Stimulated activated naive CD4-positive, alpha-beta T cell (primary cell): ENCODE measurements at regions not wholly inside any gene's neighbourhood (a gene's known extent, or its start where the extent isn't known, plus 50 kb on each side); places are given as distances from the start of the nearest gene placed in this dataset.

Experiments
- DNase-seq, 6 experiments: peaks; one replicate each; lab custom pipeline; 2025; lab: John Stamatoyannopoulos, UW

DNA sequence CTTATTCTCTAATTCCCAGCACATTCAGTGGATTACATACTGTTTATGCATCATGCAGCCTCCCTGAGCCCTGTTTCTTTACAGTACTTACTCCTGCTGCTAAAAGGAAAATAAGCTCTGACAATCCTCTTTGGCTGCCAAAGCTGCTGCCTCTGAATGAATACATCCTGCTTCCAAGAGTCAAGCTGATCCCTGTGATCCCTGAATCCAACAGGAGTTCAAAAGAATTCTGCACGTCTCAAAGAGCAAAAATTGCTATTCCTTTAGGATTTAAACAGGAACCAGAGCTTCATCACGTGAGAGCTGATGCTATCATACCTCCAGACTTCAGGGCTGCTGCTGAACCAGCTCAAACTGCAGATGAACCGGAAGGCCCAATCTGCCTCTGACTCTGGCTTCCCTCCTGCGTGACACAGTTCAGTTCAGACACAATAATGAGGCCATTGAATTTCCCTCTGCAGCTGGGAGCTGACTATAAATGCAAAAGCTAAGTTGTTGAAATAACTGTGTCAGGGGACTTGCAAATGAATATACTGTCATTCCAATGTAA is 851.0 kb upstream of the PHF14 start:
- DNase-seq = no peak

- no peak for DNase-seq
These were observed 844.9 kb upstream of the PHF14 start for GRCh38 chr7:10128748-10129147.

- no peak for DNase-seq
These were observed 835.4 kb upstream of the PHF14 start for GRCh38 chr7:10138087-10138854.

DNA sequence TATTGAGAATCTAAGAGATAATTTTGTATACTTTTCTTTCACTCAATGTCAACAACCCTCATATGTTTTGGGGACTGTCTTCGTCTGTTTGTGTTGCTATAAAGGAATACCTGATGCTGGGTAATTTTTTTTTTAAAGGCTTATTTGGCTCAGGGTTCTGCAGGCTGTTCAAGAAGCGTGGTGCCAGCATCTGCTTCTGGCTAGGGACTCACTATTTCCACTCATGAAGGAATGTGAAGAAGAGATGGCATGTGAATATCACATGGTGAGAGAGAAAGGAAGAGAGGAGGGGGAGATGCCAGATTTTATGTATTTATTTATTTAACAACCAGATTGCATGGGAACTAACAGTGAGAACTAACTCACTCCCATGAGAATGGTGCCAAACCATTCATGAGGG is 827.4 kb upstream of the PHF14 start:
- DNase-seq = no peak

DNA sequence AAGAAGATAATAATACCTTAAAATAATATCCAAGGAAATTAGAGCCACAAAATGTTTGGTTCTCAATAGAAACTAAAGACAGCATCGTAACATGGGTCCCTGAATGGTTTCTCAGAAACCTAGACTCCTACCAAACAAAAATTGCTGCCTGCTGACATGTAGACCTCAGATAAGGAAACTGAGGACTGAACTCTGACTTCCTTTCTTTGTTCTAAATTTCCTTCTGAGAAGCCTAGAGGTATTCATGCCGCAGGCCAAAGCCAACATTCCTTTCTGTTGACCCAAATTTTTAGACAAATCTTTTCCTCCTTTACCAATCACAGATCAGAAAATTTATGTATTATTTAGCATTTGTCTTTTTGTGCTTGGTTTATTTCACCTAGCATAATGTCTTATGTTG is 816.7 kb upstream of the PHF14 start:
- no peak for DNase-seq

GRCh38 chr7:10181996-10182395 is 791.7 kb upstream of the PHF14 start:
- DNase-seq = no peak

DNA sequence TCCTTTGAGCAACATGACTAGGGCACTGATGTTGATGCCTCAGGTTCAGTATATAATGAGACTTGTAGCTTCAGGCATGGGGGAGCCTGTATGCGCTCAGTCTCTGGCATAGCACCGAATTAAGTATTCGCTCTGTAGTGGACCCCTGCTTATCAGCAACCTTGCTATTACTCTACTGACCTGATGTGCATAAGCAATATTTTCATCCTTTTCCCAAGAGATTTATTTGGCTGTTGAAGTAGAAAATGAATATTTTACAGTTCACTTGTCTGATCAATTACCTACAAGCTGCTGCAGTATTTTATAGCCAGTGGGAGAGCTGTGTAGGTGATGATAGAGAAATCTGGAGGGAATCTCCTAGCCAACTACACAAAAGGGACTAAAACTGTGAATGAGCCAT is 781.6 kb upstream of the PHF14 start:
- no peak for DNase-seq

DNA sequence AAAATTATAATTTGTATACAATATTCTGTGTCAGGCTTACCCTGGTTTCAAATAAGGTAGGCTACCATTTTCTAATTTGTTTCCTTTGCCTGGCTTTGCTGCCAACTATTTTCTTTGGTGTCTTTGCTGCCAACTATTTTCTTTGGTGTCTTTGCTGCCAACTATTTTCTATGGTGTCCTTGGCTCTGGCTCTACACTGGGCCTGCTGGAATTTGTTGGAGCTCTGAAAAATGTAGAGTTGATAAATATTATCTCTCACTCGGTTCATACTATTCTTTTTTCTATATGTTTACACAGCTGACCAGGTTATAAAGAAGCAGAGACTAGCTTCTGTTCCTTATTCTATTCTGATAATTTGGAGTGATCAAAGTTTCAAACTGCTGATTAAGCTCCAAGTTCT is 768.0 kb upstream of the PHF14 start:
- no peak for DNase-seq

- no peak for DNase-seq
These were observed 763.7 kb upstream of the PHF14 start for GRCh38 chr7:10210000-10210399.

GRCh38 chr7:10211016-10211415 is 762.7 kb upstream of the PHF14 start:
- DNase-seq = no peak

- no peak for DNase-seq
These were observed 761.8 kb upstream of the PHF14 start for GRCh38 chr7:10211861-10212260.

DNA sequence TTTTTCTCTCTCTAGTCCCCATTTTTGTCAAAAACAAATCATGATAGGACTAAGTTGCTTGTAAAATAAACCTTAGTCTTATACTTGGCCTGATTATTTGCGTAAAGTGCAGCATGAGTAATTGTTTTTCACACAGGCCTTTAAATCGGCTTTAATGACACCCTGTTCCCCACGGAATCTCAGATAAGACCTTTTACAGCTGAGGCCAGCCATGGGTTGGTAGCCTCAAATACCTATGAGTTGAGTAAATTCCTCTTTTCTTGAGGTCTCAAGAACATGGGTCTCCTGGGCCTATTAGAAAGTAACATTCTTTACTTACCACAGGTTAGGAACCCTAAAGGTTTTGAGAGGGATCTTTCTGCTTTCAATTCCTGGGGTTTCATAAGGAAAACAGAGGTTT is 761.0 kb upstream of the PHF14 start:
- DNase-seq = no peak

- DNase-seq = no peak
These were observed 757.2 kb upstream of the PHF14 start for GRCh38 chr7:10216462-10216861.

DNA sequence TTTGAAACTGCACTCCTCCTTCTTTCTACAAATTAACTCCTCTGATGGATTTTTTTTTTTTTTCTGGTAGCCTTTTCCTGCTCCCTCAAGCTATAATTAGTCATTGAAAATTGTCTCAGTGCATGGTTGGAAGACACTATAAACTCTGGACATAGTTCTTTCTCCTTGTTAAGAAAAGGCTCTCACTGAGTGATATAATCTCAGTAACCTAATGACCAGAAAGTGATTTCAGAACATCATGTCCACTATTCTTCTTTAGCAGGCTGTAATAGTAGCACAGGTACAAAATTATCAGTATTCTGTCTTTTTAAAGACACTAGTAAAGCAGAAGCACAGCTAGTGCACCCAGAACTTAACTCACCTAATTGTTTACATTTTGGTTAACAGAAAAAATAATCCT is 752.6 kb upstream of the PHF14 start:
- DNase-seq = no peak

DNA sequence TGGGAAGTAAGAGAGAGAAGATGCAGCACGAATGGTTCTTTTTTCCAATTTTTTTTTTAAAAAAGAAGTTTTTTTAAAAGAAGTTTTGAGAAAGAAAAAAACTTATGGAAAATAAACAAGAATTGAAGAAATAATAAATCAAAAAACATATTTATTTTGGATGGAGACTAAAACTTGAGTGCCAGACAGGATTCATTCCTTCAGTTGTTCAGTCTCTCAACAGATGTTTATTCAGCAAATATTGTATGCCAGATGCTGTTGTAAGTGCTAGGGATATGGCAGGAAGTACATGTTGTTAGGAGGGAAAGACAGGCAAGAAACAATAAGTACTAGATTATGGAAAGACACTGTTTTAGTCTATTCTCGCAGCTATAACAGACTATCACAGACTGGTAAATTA is 750.7 kb upstream of the PHF14 start:
- DNase-seq = no peak

GRCh38 chr7:10225275-10225674 is 748.4 kb upstream of the PHF14 start:
- DNase-seq = no peak

DNA sequence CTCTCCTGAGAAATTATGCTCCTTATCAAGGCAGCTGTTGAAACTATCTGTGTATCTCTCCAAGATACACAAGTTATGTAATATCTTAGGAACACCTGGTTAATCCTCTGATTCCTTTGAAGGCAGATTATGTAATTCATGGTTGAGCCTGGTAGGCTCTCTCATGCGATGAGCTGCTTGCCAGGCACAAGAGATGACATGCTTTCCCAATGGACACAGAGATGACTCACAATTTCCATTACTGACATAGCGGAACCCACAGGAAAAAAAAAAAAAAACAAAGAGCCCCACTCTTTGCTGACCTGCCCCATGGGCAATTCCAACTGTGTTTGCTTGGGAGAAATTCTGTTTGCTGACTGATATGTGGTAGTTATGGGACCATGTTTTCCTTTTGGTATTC is 736.4 kb upstream of the PHF14 start:
- DNase-seq = no peak

- no peak for DNase-seq
These were observed 735.0 kb upstream of the PHF14 start for GRCh38 chr7:10238641-10239040.

GRCh38 chr7:10239695-10240345 is 733.9 kb upstream of the PHF14 start:
- no peak for DNase-seq

DNA sequence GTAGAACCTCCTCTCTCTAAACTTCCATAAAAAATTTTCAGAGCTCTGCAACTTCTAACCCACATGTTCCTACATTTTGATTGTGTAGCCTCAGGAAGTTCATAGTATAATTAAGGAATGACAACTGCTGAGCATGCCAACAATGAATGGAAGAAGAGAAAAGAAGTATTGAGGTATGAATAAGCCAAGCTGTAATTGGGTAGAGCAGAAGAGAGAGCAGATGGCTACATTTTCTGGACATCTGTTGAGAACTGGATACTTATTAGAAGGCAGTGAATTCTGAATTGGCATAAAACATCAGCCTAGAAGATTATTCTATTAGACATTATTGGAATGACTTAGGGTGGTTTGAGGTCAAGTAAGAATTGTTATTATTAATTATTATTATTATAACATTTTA is 728.3 kb upstream of the PHF14 start:
- DNase-seq = no peak

- no peak for DNase-seq
These were observed 716.2 kb upstream of the PHF14 start for GRCh38 chr7:10257438-10257837.

GRCh38 chr7:10266976-10267375 is 706.7 kb upstream of the PHF14 start:
- DNase-seq = no peak

- DNase-seq = no peak
These were observed 705.6 kb upstream of the PHF14 start for GRCh38 chr7:10268034-10268433.

DNA sequence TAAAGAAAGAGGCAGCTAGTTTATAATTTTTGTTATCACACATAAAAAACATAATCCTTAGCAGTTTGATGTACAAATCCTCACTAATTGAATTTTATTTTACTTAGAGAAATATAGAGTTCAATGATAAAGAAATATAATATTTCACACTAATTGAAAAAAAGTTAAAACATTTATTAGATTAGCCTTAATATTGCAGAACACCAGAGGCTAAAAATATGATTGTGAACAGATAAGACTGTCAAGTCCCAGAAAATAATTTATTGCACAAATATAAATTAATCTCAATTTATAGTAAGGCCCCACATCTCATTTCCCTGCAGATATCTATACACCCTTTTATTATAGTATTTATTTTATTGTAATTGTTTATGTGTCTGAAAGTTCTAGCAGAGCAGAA is 690.8 kb upstream of the PHF14 start:
- no peak for DNase-seq
